WERI-Rb-1 (cell line): ENCODE measurements at regions not wholly inside any gene's neighbourhood (a gene's known extent, or its start where the extent isn't known, plus 50 kb on each side); places are given as distances from the start of the nearest gene placed in this dataset.

Experiments used
- DNase-seq: peaks from one replicate; pipeline ENCODE4 v3.0.0-alpha.2; 2020
- H3K27ac ChIP-seq: fragments of 250-450 bp; sonication (Bioruptor Pico); 2 replicates; pipeline ENCODE4 v1.5.1; 2020; ENCODE audit warnings: mild to moderate bottlenecking, moderate library complexity
- H3K27me3 ChIP-seq: fragments of 250-450 bp; sonication (Bioruptor Pico); 2 replicates; pipeline ENCODE4 v1.5.1; 2021; ENCODE audit warnings: mild to moderate bottlenecking, low read depth, moderate library complexity; ENCODE audit not compliant: insufficient read depth, severe bottlenecking
- H3K36me3 ChIP-seq: fragments of 250-450 bp; sonication (Bioruptor Pico); 2 replicates; pipeline ENCODE4 v1.5.1; 2020; ENCODE audit warnings: mild to moderate bottlenecking, moderate library complexity
- H3K4me3 ChIP-seq: 2 replicates; pipeline ENCODE4 v1.5.1; 2011; ENCODE audit warnings: low read depth, mild to moderate bottlenecking, control low read depth, low read length
- H3K9me3 ChIP-seq: fragments of 250-450 bp; sonication (Bioruptor Pico); 2 replicates; pipeline ENCODE4 v1.5.1; 2021; ENCODE audit warnings: mild to moderate bottlenecking, moderate library complexity; ENCODE audit not compliant: severe bottlenecking
- TF ChIP-seq, protein P1 (sequence below): IDR thresholded peaks from 2 replicates; pipeline ENCODE4 v1.5.1; 2011; ENCODE audit warnings: low read depth, mild to moderate bottlenecking, control low read depth, inconsistent platforms, low read length

- Histone ChIP-seq H3K27ac (no peak overlapping the region), H3K9me3 (no peaks in the 10 kb centered on the region), H3K4me3 (no peak overlapping the region), H3K36me3 (no peaks in the 10 kb centered on the region), H3K27me3 (peaks cover 39% of the 10 kb centered on the region)
- TF ChIP-seq, protein P1, sequence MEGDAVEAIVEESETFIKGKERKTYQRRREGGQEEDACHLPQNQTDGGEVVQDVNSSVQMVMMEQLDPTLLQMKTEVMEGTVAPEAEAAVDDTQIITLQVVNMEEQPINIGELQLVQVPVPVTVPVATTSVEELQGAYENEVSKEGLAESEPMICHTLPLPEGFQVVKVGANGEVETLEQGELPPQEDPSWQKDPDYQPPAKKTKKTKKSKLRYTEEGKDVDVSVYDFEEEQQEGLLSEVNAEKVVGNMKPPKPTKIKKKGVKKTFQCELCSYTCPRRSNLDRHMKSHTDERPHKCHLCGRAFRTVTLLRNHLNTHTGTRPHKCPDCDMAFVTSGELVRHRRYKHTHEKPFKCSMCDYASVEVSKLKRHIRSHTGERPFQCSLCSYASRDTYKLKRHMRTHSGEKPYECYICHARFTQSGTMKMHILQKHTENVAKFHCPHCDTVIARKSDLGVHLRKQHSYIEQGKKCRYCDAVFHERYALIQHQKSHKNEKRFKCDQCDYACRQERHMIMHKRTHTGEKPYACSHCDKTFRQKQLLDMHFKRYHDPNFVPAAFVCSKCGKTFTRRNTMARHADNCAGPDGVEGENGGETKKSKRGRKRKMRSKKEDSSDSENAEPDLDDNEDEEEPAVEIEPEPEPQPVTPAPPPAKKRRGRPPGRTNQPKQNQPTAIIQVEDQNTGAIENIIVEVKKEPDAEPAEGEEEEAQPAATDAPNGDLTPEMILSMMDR, result no peak
- no peak for DNase-seq
Observed at GRCh38 chr15:38726187-38726586, 161.6 kb upstream of the RASGRP1 start.

DNA sequence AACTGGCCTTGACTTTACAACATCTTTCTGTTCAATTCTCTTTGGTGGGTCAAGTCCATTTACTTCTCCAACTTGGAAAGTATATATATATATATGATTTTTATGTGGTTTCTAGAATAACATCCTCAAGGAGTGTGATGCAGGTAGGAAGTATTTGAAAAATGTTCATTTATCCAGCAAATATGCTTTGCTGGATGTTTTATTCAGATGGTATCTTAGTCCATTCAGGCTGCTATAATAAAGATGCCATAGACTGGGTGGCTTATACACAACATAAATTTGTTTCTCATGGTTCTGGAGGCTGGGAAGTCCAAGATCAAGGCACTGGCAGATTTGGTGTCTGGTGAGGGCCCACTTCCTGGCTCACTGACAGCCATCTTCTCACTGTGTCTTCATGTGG lies 168.7 kb upstream of the RASGRP1 start:
- H3K27me3 ChIP-seq, result peaks cover 32% of the 10 kb centered on the region
- H3K9me3 ChIP-seq, result no peaks in the 10 kb centered on the region
- H3K4me3 ChIP-seq, result no peak overlapping the region
- no peaks in the 10 kb centered on the region for H3K36me3 ChIP-seq
- DNase-seq, result no peak
- H3K27ac ChIP-seq, result no peak overlapping the region
- TF ChIP-seq, protein P1, result no peak

- TF ChIP-seq, protein P1, result no peak
- Histone ChIP-seq H3K4me3 (no peak overlapping the region), H3K27me3 (peaks cover 47% of the 10 kb centered on the region), H3K36me3 (no peaks in the 10 kb centered on the region), H3K27ac (no peak overlapping the region), H3K9me3 (no peaks in the 10 kb centered on the region)
- no peak for DNase-seq
Observed at GRCh38 chr15:38740206-38740605, 175.6 kb upstream of the RASGRP1 start.

- no peak overlapping the region for H3K27ac ChIP-seq
- no peak for DNase-seq
- H3K27me3 ChIP-seq, result peaks cover 29% of the 10 kb centered on the region
- TF ChIP-seq, protein P1, result no peak
- H3K36me3 ChIP-seq, result no peaks in the 10 kb centered on the region
- H3K4me3 ChIP-seq, result no peak overlapping the region
- no peaks in the 10 kb centered on the region for H3K9me3 ChIP-seq
Observed at GRCh38 chr15:38743147-38743546, 178.5 kb upstream of the RASGRP1 start.

DNA sequence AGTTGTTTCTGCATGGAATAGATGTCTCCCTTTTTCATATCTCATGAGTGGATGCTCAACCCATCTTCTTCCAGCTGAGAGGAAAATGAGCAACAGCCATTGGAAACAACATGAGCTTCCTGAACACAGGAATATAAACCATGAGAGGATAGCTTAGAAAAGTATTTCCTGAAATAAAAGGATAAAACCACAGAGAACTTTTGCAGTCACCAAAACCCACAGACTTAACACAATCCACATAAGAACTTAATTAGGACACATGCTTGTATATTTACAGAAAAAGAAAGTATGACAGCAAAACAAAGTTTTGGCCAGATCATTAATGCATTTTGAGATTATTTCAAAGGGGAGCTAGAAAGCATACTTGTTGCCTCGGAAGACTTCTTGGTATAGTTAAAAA lies 180.5 kb upstream of the RASGRP1 start:
- Histone ChIP-seq H3K4me3 (no peak overlapping the region), H3K9me3 (no peaks in the 10 kb centered on the region), H3K36me3 (no peaks in the 10 kb centered on the region), H3K27me3 (peaks cover 29% of the 10 kb centered on the region), H3K27ac (no peak overlapping the region)
- TF ChIP-seq, protein P1, result no peak
- DNase-seq, result no peak

- Histone ChIP-seq H3K9me3 (no peaks in the 10 kb centered on the region), H3K27ac (no peak overlapping the region), H3K4me3 (no peak overlapping the region), H3K27me3 (peaks cover 27% of the 10 kb centered on the region), H3K36me3 (no peaks in the 10 kb centered on the region)
- no peak for DNase-seq
- TF ChIP-seq, protein P1, result no peak
Observed at GRCh38 chr15:38745626-38746025, 181.0 kb upstream of the RASGRP1 start.
